ENCODE measurements at regions not wholly inside any gene's neighbourhood (a gene's known extent, or its start where the extent isn't known, plus 50 kb on each side); places are given as distances from the start of the nearest gene placed in this dataset.

- Histone ChIP-seq H2AFZ (replicated peaks; ENCODE audit: low read length, poor library complexity) (no peak overlapping the region), H3K9me3 (ENCODE audit: control insufficient read depth, insufficient read depth, low read length) (peaks cover 3% of the 10 kb centered on the region; the same call in 1 of the 2 replicates), H4K5ac (ENCODE audit: low read depth, low read length) (no peak overlapping the region), H3K9ac (ENCODE audit: low read depth, low read length) (no peak overlapping the region), H3K4ac (ENCODE audit: low read depth, low read length) (no peak overlapping the region), H2AK5ac (ENCODE audit: low read depth, low read length) (no peak overlapping the region), H2BK120ac (ENCODE audit: low read depth, low read length) (no peak overlapping the region), H4K8ac (ENCODE audit: low read depth in 2 of 2, low read length in 2 of 2) (no peak overlapping the region), H4K91ac (ENCODE audit: insufficient read depth, low read depth, low read length) (no peak overlapping the region), H3K18ac (ENCODE audit: low read depth, low read length) (no peak overlapping the region), H3K27me3 (ENCODE audit: control insufficient read depth, insufficient read depth, low read length) (peaks cover 10% of the 10 kb centered on the region; the same call in 1 of the 2 replicates), H3K14ac (replicated peaks; ENCODE audit: low read depth, low read length) (no peak overlapping the region), H2BK5ac (ENCODE audit: low read depth, low read length, poor library complexity, severe bottlenecking) (no peak overlapping the region), H3K4me1 (ENCODE audit: control insufficient read depth, insufficient read depth, low read length) (no peaks in the 10 kb centered on the region), H3K79me1 (ENCODE audit: low read depth in 1 of 2, low read length in 2 of 2) (no peaks in the 10 kb centered on the region), H3K56ac (ENCODE audit: extremely low read depth, insufficient read depth, low read length) (no peak overlapping the region), H3K4me2 (ENCODE audit: low read depth, low read length) (no peak overlapping the region), H2BK15ac (ENCODE audit: low read depth, low read length) (no peak overlapping the region), H3K27ac (ENCODE audit: insufficient read depth, low read length) (no peak overlapping the region), H3K23ac (ENCODE audit: low read depth, low read length) (no peak overlapping the region), H3K4me3 (ENCODE audit: insufficient read depth, low read depth, low read length) (no peak overlapping the region), H3K36me3 (ENCODE audit: control insufficient read depth, insufficient read depth, low read length) (no peaks in the 10 kb centered on the region), H2AK9ac (replicated peaks; ENCODE audit: low read depth, low read length, poor library complexity) (no peak overlapping the region), H2BK20ac (ENCODE audit: low read depth, low read length) (no peak overlapping the region), H4K20me1 (ENCODE audit: insufficient read depth, low read length) (no peaks in the 10 kb centered on the region), H3K9me1 (ENCODE audit: insufficient read depth, low read length) (no peaks in the 10 kb centered on the region)
- TF ChIP-seq ELK1 (IDR thresholded peaks at IDR 0.05; ENCODE audit: borderline replicate concordance, low read depth, low read length) (no peak), RCOR1 (IDR thresholded peaks at IDR 0.05; ENCODE audit: insufficient replicate concordance, low read length) (no peak), RAD21 (IDR thresholded peaks at IDR 0.05; ENCODE audit: low read length) (no peak), CEBPB (IDR thresholded peaks at IDR 0.05; ENCODE audit: low read depth, low read length) (no peak), USF2 (IDR thresholded peaks at IDR 0.05; ENCODE audit: low read depth, low read length) (no peak), FOS (IDR thresholded peaks at IDR 0.05; ENCODE audit: low read depth, low read length) (no peak), BHLHE40 (IDR thresholded peaks at IDR 0.05; ENCODE audit: low read depth, low read length) (no peak), CTCF (conservative IDR thresholded peaks at IDR 0.05; ENCODE audit: low read depth, low read length) (no peak), CHD1 (IDR thresholded peaks at IDR 0.05; ENCODE audit: low read depth, low read length) (no peak), NFE2L2 (IDR thresholded peaks at IDR 0.05; ENCODE audit: low read depth, low read length) (no peak), POLR2A (IDR thresholded peaks at IDR 0.05; ENCODE audit: low read depth, low read length) (no peak), MAFK (IDR thresholded peaks at IDR 0.05; ENCODE audit: low read depth, low read length) (no peak), MAZ (IDR thresholded peaks at IDR 0.05; ENCODE audit: borderline replicate concordance, low read depth, low read length) (no peak), MXI1 (IDR thresholded peaks at IDR 0.05; ENCODE audit: borderline replicate concordance, low read depth, low read length) (no peak)
- no peak for ATAC-seq (ENCODE audit: low read depth)
- WGBS, 2 experiments (ENCODE audit: extremely low coverage in 2 of 2, insufficient read length in 1 of 2) = no CpG with 5 or more reads among the region's 6 CpGs
- no peak for DNase-seq
- no TSS peak for BruUV-seq (replicated peaks)
- dilution Hi-C loops (cut with HindIII; ENCODE audit: low sequenced_read_pairs, unreplicated experiment) = no loop called here
- ChIA-PET POLR2A (ENCODE audit: unreplicated experiment) (no interaction called here), CTCF (interaction anchor here (0.6 kb wide), 3 partner anchors 22 to 1467 kb away, joined by 3 to 5 read pairs (median 4); no protein-coding TSS in a partner anchor)
- intact Hi-C loops (cut with micrococcal nuclease) = no loop called here
- in situ Hi-C loops (cut with MboI; ENCODE audit: low sequenced_read_pairs) = no loop called here
Measured at GRCh38 chr13:99144306-99144705, 56.3 kb upstream of the UBAC2 start.
